SK-N-SH treated with all-trans-retinoic acid at 6 μM for 48 hours (cell line): ENCODE measurements at regions not wholly inside any gene's neighbourhood (a gene's known extent, or its start where the extent isn't known, plus 50 kb on each side); places are given as distances from the start of the nearest gene placed in this dataset.

Source experiments
- BACH2 ChIP-seq: fragments of 250-450 bp; sonication (Bioruptor Pico); IDR thresholded peaks from 2 replicates; pipeline ENCODE4 v1.9.0; 2021; ENCODE audit warnings: mild to moderate bottlenecking, borderline replicate concordance
- ISL1 ChIP-seq: fragments of 250-450 bp; sonication (Bioruptor Pico); IDR thresholded peaks from 2 replicates; pipeline ENCODE4 v2.1.2; 2022; ENCODE audit warnings: mild to moderate bottlenecking, moderate library complexity
- TCF4 ChIP-seq: fragments of 250-450 bp; sonication (Bioruptor Pico); IDR thresholded peaks from 2 replicates; pipeline ENCODE4 v1.8.0; 2021; ENCODE audit warnings: mild to moderate bottlenecking, moderate library complexity, borderline replicate concordance
- ZC3H10 ChIP-seq: fragments of 250-450 bp; sonication (Bioruptor Pico); IDR thresholded peaks from 2 replicates; pipeline ENCODE4 v1.5.1; 2021; ENCODE audit warnings: mild to moderate bottlenecking, moderate library complexity
- TF ChIP-seq, protein P1 (sequence below): fragments of 250-450 bp; sonication (Bioruptor Pico); IDR thresholded peaks from 2 replicates; pipeline ENCODE4 v1.8.0; 2020; ENCODE audit warnings: mild to moderate bottlenecking, moderate library complexity, borderline replicate concordance

- TF ChIP-seq TCF4 (CRISPR knock-in tag) (no peak), BACH2 (CRISPR knock-in tag) (no peak), ISL1 (CRISPR knock-in tag) (no peak), ZC3H10 (no peak)
- TF ChIP-seq, protein P1, sequence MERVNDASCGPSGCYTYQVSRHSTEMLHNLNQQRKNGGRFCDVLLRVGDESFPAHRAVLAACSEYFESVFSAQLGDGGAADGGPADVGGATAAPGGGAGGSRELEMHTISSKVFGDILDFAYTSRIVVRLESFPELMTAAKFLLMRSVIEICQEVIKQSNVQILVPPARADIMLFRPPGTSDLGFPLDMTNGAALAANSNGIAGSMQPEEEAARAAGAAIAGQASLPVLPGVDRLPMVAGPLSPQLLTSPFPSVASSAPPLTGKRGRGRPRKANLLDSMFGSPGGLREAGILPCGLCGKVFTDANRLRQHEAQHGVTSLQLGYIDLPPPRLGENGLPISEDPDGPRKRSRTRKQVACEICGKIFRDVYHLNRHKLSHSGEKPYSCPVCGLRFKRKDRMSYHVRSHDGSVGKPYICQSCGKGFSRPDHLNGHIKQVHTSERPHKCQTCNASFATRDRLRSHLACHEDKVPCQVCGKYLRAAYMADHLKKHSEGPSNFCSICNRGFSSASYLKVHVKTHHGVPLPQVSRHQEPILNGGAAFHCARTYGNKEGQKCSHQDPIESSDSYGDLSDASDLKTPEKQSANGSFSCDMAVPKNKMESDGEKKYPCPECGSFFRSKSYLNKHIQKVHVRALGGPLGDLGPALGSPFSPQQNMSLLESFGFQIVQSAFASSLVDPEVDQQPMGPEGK: no peak
Observed at GRCh38 chrX:82031250-82031649, 829.3 kb downstream of the SH3BGRL start.
